Testis (tissue), 2 donors: ENCODE measurements at regions not wholly inside any gene's neighbourhood (a gene's known extent, or its start where the extent isn't known, plus 50 kb on each side); places are given as distances from the start of the nearest gene placed in this dataset.

Source experiments
- CTCF ChIP-seq, 3 experiments: fragments of 450-650 bp in 2 of 3; fragments of 200-600 bp in 1 of 3; sonication (generic) in 1 of 3; IDR thresholded peaks; one replicate each; pipeline ENCODE4 v1.5.1; 2016 to 2019; ENCODE audit warnings: antibody characterized with exemption in 3 of 3, mild to moderate bottlenecking in 2 of 3, moderate library complexity in 1 of 3
- POLR2A ChIP-seq: fragments of 450-650 bp; IDR thresholded peaks from one replicate; pipeline ENCODE4 v1.6.1; 2017; ENCODE audit warnings: antibody characterized with exemption, mild to moderate bottlenecking, moderate library complexity

GRCh38 chr2:194020155-194020554 is 1636.9 kb upstream of the SLC39A10 start:
- TF ChIP-seq CTCF (IDR thresholded peaks at IDR 0.05) (no peak), POLR2A (no peak)
